Amniotic stem cell (primary cell): ENCODE measurements at regions not wholly inside any gene's neighbourhood (a gene's known extent, or its start where the extent isn't known, plus 50 kb on each side); places are given as distances from the start of the nearest gene placed in this dataset.
"Not testable (repeated sequence)": the region's sequence is repeated elsewhere in the genome, so short reads cannot be mapped to it uniquely, and the experiment has no call there.

Experiments
- DNase-seq: peaks from one replicate; lab custom pipeline; 2025; lab: John Stamatoyannopoulos, UW

GRCh38 chr7:13708670-13709069 is 280.8 kb downstream of the ETV1 start:
- DNase-seq = no peak

DNA sequence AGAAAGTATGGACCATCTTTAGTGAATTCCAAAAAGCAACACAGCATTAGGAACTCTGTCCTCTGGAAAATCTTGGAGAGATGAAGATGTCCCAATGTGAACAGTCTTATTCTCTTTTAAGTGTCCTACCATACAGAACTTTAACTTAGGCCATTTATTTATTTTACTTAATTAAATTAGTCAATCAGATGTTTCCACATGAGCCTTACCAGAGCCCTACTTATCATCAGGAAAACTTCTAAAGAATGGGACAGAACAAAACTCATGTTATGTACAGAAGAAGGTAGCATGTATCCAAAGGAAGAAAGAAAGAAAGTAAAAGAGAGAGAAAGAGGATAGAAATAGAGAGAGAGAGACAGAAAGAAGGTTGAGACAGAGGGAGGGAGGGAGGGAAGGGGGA is 276.4 kb downstream of the ETV1 start:
- DNase-seq = no peak

- DNase-seq = no peak
Observed at GRCh38 chr7:13715534-13715933, 273.9 kb downstream of the ETV1 start.

DNA sequence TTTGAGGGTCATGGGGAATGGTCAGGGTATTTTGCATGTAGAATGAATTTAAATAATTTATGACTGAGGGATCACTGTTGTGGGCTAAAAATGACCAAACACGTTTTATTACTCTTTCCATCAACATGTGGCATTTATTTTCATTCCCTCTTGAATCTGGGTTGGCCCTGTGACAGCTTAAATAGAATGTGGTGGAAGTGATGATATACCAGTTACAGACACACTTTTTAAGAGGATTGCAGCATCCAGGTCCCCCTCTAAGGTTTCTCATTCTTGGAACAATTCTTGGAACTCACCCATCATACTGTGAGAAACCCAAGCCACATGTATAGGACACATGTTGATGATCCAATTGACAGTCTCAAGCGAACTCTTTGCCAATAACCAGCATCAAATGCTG is 272.4 kb downstream of the ETV1 start:
- no peak for DNase-seq

DNA sequence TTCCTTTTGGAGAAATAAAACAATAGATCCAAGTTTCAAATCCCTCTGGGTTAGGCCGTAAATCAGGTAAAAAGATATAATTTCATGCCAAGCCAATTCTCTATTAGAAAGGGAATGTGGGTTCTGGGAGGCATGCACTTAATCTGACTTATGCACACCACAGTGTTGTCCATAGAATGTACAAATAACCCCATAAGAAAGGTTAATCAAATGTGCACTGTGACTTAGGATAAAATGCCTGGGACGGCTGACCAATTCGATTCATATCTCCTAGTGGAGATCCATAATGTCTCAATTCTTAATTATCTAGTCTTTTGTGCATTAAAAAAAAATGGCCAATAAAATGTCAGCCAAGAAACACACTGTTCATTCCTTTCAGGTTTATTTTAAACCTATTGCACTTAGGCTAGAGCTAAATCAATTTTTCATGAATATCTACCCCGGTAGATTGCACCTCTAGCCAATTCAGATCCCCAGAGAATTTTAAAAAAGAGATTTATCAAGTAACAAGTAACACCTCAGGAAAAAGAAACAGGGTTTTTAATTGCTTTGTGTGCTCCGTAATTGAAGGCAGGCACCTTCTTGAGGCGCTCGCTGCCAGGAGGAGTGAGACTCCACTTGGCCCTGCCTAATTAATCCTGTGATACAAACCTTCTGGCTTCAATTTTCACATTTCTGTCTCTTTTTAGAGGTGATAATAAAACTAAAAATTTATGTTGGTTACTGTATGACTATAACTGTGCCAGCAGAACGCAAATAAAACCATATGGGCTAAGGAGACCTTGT is 265.1 kb downstream of the ETV1 start:
- DNase-seq = no peak

- no peak for DNase-seq
Observed at GRCh38 chr7:13724977-13725566, 264.4 kb downstream of the ETV1 start.

- DNase-seq = no peak
Observed at GRCh38 chr7:13725591-13725990, 263.9 kb downstream of the ETV1 start.

DNA sequence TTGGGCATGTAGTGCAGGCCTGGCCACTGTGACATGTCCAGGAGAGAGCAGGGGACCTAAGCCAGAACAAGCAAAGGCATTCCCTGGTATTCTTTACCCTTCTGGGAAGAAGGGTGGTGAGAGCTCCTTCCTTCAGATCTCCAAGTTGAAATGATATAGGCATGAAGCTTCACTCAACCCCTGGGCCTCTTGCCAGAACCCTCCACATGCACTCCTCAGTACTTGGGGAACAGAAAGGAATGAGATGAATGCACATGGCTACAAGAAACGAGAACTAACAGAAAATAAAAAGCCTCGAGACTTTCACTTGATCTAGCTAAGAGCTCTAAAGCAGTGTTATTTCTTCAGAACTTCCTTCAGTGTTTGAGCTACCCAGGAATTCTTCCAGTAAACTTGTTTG is 262.2 kb downstream of the ETV1 start:
- DNase-seq = no peak

DNA sequence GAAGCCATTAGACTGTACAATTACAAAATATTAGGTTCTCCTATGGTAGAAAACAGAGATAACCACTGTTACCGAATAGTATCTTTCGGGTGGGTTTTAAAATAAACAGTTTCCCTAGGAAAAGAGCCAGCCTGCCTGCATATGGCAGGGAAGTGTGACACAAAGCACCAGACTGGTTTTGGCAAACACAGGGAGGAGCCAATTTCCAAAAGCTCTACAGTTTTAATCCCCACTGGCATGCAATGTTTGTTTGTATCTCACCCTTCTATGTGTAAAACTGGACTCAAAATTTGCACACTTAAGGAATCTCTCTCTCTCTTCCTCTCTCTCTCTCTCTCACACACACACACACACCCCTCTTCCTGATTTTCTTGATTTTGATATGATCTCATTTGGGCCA is 261.7 kb downstream of the ETV1 start:
- DNase-seq = no peak

- DNase-seq = not testable (repeated sequence)
Observed at GRCh38 chr7:13728430-13728829, 261.0 kb downstream of the ETV1 start.

DNA sequence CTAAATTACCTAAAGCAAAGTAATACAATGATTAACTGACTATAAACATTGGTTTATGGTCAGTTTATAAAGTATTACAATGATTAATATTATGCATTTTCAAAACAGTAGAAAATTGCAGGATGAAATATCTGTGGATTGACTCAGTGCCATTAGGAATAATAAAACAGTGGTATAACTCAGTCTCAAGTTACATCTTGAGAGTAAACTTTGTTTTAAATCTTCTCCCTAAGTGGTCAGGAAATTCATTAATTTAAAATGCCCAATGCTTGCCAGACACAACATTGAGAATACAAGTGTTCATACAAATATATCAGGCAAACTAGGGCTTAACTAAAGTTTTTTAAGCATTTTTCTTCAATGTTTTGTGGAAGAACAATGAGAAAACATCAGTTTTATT is 257.8 kb downstream of the ETV1 start:
- DNase-seq = no peak

GRCh38 chr7:13737563-13737962 is 251.9 kb downstream of the ETV1 start:
- no peak for DNase-seq

- DNase-seq = no peak
Observed at GRCh38 chr7:13742126-13742525, 247.3 kb downstream of the ETV1 start.

DNA sequence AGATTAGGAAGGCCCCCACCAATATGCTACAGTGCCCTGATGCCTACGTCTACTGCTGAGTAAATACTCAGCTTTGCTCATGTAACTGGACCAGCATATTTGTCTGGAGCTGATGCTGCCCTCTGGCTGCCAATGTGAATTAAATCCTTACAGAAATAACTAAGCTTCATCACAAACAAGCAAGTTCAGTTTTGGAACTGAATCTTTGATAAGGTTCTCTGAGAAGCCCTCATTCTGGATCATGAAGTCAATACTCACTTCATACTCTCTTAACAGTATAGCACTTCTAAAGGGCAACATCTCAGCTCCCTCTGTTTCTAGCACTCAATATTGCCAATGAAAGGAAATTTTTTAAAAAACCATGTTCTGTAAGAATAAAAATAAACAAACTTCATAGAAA is 246.7 kb downstream of the ETV1 start:
- no peak for DNase-seq

GRCh38 chr7:13743226-13743625 is 246.2 kb downstream of the ETV1 start:
- DNase-seq = no peak

GRCh38 chr7:13745530-13745929 is 243.9 kb downstream of the ETV1 start:
- DNase-seq = no peak

DNA sequence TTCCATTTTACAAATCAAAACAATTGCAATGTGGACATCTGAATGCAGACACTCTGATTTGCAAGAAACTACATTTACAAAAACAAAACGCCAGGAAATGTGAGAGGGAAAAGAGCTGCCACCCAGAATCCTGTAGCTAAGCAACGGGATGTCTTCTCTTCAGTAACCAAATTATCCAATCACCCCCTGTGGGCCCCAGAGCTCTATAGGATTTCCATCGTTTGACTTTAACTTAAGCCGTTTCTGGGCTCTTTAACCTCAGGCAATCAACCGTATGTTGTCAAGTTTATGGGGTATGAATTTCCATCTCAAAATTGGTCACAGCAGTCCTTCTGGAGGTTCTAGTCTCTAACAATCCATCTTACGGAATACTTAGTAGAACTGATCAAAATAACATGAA is 240.5 kb downstream of the ETV1 start:
- no peak for DNase-seq

GRCh38 chr7:13749636-13750035 is 239.8 kb downstream of the ETV1 start:
- DNase-seq = no peak

DNA sequence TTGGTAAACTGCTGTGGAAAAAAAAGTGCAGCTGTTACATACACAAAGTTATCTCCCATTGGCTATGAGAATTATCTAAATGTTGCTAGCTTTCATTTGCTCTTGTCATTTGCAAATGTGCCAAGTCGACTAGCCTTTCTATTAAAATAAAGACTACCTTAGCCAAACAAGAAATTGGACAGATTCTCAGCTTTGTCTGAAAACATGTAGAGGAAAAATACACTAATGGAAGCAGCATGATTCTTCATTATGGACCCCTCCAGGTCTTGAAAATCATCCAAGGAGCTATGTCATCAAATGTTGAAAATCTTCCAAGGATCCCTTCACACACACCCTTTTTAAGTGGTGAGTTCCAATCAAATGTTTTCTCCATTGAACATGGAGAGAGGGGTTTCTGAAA is 237.7 kb downstream of the ETV1 start:
- no peak for DNase-seq

- DNase-seq = no peak
Observed at GRCh38 chr7:13757841-13758240, 231.6 kb downstream of the ETV1 start.

DNA sequence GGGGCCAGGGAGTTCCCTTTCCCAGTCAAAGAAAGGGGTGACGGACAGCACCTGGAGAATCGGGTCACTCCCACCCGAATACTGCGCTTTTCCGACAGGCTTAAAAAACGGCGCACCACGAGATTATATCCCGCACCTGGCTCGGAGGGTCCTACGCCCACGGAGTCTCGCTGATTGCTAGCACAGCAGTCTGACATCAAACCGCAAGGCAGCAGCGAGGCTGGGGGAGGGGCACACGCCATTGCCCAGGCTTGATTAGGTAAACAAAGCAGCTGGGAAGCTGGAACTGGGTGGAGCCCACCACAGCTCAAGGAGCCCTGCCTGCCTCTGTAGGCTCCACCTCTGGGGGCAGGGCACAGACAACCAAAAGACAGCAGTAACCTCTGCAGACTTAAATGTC is 223.6 kb downstream of the ETV1 start:
- DNase-seq = not testable (repeated sequence)

DNA sequence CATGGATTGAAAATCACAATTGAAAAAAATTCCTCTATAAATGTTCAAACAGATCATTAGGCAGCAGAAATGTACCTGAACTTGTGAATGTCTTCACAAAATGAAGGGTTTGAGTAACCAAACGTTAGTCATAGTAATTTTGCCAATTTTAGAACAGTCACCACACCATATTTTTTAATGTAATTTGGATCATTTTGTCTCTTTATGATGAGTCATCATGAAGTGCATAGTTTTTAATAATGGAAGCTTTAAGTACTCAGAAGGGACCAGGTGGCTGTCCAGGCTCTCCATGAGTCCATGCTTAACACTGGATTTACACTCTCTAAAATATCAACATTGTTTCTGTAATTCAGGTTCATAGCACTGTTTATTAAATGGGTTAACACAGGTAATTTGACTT is 219.2 kb downstream of the ETV1 start:
- no peak for DNase-seq

DNA sequence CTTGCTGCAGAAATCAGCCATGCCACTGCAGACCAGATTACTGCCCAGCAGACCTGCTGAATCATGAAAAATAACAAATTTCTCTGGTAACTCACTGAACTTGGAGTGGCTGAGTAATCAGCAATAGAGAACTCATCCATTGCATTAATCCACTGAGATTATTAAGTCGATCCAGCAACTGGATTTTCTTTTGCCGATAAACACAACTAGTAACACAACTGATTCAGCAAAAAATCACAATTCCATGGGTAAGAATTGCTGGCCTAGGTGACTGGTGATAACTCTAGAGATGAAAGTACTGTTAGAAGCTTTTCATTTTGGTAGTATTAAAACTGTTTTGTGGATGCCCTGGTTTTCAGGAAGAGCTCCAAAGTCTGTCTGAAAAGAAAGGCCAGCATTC is 214.5 kb downstream of the ETV1 start:
- no peak for DNase-seq

DNA sequence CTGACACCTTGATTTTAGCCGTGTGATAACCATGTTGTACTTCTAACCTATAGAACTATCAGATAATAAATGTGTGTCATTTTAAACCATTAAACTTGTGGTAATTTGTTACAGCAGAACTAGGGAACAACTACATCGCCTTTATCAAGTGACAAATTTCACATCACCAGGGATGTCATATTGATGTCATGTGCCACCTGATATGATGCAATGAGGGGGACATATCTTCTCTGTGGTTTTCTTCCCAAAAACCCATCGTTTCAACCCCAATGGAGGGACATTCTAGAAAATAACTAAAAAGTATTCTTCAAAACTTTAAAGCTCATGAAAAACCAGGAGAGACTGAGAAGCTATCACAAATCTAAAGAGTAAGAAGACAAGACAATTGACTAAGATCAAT is 212.2 kb downstream of the ETV1 start:
- DNase-seq = no peak
